NCI-H2227 treated with DMSO at 0.1 percent for 48 hours (cell line): ENCODE measurements at regions not wholly inside any gene's neighbourhood (a gene's known extent, or its start where the extent isn't known, plus 50 kb on each side); places are given as distances from the start of the nearest gene placed in this dataset.

Experiments used
- DNase-seq: peaks from one replicate; lab custom pipeline; 2025; lab: John Stamatoyannopoulos, UW

DNA sequence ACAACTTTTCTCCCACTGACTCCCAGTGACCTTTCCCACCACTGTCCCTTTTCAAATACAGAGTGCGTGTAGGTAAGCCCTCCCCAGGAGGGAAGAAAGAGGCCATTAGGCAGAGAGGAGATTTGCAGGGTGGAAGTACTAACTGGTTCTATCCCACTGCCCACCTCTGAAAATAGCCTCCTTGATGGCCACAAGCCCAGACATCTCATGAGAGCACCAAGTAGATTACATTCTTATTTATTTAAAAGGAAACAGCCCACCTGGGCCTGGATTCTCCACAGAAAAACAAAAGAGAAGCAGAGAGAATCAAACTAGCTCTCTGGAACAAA lies 445.3 kb downstream of the FOXO1 start:
- no peak for DNase-seq

DNA sequence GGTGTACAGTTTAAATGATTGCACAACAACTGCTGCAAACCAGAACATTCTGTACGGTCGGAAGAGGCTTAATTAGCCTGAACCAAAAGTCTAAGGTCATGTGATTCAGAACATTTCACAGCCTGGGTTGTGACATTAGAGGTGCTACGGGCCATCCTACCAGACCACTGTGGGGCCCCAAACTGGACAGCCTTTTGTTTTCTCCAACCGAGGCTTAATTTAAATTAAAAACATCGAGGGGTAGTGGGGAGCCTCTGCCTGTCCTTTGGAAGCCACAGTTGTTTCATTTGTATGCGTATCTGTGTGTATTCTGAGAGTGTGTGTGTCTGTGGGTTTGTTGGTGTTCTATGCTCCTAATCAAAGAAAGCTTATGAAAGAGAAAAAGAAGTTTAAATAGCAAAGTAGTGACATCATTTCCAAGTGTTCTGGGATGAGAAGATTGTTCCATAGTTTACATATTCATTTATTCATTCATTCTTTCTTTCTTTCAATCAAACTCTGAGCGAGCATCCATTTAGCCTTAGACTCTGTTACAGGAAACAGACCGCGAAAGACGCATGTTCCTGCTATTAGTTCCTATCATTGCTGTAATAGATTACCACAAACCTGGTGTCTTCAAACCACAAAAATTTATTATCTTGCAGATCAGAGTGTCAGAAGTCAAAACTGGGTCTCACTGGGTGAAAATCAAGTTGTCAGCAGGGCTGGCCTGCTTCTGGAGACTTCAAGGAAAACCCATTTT lies 444.8 kb downstream of the FOXO1 start:
- no peak for DNase-seq

DNA sequence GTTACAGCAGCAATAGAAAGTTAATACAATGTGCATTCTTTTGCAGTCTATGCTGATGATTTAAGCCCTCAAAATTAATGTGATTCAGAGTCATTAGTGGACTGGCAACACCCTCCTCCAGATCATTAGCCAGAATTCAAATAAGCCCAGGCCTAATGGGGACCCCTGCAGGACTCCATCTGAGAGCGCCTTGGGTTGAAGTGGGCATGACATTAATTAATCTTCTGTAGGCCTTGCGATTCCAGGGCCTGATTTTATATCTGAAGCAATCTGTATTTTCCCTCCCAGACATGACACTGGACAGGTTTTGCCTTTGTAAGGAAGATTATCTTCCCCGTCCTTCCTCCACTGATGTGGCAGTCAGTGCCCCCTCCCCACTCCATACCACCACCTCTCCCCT lies 442.9 kb downstream of the FOXO1 start:
- no peak for DNase-seq

DNA sequence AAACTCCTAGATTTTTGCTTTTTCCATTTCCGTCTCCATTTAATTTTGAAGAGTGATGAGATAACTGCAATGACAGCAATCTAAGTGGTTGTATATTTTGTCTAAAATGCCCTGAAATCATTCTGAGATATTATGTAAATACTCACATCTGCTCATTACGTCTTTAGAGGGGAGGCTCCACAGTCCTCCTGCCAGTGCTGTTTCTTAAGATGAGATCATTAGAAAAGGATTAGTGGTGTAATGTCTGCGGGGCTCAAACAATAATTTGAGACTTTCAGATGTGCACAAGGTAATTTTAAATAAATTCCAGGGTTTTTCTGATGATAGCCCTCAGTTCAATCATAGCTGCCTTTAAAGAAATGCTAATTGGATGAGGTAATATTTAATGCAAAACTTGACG lies 437.9 kb downstream of the FOXO1 start:
- DNase-seq, result no peak

DNA sequence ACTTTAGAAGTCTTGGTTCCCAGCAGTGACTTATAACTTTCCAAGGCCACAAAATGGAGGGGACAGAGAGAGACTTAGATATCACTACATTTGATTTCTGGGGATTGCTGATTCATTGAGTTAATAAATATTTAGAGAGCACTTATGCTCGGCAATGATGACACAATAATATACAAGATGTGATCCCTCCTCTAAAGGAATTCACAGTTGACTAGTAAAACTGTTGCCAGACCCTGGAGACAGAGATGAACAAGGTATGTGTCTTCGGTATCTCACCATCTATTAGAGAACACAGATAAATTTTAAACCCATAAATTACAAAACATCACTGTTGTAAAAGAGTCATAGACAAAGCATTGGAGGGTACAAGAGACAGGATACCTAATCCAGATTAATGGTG lies 437.5 kb downstream of the FOXO1 start:
- no peak for DNase-seq

DNA sequence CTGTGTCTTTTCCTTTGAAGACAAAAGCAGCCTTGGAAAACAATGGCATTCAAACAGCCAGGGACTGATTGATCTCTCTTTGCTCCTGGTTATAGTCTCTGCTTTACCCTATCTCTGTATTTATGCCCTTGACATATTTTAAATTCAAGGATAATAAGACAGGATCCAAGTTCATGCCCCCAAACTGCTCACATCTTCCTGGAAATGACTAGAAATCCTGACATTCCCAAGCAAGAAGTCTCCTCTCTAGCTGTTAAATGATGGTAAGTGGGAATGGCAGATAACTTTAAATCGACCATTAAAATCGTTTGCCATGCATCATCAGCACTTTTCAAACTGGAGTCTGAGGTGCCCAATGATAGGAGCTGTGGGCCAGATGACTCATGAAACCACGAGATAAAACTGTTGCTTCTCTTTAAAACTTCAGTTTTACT lies 435.6 kb downstream of the FOXO1 start:
- no peak for DNase-seq

DNA sequence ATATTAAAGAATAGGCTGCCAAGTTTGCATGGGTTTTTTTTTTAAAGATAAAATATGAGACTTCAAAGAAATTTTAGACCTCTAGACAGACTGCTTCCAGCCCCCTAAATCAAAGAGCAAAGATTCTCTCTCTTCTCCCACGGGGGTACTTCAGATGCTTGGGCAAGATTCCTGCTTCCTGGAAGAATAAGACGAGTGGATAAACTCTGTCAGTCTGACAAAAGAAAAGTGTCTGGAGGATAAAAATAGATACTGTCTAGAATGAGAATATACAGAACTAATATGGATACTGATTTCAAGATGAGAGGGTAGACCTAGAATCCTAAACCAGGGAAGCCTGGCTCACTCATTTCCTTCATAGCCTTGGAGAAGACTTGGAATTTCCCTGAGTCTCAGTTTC lies 435.1 kb downstream of the FOXO1 start:
- DNase-seq, result no peak

DNA sequence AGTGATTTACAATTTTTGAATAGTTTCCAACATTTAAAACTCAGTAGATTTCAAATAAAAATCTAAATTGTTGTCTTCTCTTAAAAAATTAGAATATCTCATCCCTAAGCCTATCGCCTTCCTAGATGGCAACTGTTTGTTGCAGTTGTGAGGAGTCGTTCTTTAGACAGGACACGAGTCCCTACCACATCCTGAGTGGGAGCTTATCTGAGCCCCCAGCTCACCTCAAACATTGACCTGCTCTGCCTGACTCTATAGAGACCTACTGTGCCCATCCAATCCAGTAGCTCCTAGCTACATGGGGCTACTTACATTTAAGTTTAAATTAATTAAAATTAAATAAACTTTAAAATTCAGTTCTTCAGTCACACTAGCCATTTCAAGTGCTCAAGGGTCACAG lies 434.7 kb downstream of the FOXO1 start:
- no peak for DNase-seq

DNA sequence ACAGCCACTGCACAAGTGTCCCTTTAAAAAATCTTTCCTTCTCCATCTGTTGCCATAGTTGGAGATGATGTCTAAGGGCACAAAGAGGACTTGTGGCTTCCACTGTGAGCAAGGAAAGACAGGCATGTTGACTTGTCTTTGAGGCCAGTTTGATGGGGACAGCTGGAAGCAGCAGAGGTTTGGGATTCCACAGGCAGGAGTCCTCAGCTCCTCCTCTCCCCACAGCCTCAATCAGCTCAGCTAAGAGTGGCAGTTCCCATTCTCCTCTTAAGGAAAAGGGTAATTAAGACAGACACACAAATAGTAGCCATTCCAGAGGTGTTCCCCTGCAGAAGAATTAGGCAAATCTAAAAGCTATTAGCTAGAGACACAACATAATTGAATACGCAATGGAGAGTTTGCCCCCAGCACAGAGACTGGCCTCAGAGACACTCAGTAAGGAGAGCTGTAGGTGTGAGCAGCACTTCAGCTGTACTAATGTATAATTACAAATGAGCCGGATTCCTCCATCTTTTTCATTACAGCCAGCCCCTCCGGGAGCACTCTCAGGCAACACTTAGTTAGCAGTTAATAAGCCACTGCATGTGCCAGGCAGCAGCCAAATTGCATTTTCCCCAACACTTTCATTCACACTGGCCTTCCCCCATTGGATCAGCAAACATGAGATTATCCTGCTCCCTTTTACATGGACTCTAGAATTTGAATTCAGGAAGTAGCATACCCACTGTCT lies 434.0 kb downstream of the FOXO1 start:
- DNase-seq, result no peak

DNA sequence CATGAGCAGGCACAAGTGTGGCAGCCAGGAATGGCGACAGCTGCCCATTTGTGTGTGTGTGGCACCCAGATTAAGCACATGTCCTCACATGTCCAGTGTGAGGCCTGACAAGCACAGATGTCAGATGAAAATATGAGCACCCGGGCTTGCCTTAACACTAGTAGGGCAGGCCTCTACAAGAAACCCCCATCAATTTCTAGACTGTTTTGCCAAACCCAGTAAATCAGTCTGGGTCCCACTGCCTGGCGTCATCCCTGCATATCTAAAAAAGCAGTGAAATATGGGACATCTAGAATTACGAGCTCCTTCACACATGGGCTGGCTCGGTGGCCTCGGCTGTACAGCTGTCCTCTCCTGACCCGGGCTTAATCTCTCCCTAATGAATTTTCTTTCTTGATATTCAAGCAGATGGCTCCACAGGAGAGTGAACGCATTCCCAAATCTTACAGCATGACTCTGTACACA lies 432.7 kb downstream of the FOXO1 start:
- no peak for DNase-seq

DNA sequence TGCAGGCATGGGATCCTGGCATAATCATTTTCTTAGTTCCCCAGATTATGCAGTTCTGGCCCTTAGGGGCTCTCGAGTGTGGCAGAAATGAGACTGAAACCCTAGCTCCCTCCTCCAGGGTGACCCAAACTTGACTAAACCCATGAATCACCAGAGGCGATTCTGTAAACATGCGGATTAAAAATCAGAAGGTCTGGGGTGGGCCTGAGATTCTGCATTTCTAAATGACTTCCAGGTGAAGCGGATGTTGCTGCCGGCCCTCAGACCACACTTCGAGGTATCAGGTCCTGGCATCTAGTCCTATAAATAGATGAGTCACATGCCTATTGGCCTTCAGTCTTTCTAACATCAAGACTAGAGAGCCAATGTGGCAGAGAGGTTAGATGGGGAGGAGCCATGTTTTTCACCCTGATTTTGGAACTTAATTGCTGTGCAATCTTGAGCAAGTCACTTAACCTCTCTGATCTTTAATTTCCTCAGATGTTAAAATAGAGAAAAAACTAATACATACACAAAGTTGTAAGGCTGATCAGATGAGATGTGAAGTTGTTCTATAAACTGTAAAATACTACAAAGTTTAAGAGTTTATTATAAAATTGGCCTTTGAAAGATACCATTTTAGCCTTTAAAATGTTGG lies 431.2 kb downstream of the FOXO1 start:
- DNase-seq, result no peak

DNA sequence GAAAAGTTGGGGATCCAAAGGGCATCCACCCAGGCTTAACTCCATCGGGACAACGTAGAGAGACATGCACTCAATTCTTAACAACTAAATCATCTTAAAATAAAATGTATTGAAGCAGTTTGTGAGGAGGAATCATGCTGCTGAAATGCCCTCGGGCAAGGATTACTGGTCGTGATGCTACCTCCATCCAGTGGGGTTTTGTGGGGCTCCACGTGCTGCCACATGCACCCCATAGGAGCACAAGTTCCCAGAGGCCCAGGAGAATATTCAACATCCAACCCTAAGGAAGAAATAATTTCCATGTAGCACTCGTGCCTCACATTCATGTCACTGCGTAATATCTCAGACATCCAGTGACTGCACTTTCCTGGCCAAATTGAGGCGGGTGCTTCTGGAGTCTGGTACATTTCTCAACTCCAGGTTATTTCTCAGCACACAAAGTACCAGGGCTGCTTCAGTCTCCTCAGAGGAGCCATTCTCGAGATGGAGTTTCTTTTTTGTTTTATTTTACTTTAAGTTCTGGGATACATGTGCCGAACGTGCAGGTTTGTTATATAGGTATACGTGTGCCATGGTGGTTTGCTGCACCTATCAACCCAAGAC lies 429.8 kb downstream of the FOXO1 start:
- no peak for DNase-seq

DNA sequence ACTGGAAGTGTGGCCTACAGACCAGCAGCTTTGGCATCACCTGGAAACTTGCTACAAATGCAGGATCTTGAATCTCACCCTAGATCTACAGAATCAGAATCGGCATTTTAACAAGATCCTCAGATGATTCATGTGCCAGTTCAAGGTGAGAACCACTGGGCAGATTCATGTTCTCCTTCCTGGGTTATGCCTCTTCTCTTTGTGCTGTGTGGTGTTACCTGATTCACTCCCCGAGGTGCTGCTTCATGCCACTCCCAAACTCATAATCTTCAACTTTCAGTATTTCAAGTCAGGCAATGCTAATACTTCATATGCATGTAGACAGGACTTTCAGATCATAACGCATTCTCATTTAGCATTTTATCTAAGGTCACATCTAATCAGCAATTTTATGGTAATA lies 427.7 kb downstream of the FOXO1 start:
- no peak for DNase-seq

DNA sequence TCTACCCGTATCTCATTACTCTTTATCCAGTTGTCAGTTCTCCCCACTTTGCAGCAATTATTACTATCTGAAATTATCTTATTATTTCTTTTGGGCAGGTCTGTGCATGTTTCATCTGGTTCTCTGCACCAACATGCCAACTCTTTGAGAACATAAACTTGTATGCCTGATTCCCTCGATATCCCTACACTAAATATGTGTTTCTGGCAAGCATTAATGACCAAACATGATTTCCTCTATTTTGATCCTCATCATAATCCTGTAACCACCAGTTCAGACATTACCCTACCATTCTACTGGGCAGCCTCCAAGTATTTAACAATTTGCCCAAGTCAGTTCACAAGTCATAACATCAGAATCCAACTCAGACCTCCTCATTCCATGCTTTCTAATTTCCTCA lies 426.1 kb downstream of the FOXO1 start:
- DNase-seq, result no peak

DNA sequence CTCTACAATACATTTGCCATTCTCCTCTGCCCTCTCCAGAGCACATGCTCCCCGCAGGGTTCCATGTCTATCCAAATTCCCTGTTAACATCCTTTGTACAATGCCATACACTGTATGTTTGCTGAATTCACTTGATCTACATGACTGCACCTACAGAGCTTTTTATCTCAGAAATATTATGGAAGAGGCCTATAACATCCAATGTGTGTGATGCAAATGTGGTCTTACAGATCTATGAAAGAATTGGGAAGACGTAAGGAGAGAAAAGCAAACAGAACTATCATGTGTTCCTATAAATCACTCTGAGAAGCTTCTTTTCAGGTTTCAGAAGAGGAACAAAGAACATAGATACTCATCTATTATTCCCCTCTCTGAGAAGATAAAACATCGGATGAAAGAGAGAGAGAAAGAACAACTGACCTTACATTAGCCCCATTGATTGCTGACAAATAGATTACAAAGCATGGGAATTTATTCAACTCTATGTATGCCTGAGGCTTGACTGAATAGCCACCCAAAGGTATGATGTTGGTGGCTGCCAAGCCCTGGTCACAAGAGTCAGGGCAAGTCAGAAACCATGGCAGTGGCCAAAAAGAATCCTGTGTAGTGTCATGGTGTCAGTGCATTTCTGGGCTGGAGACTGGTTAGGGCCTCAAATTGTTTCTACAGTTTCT lies 425.2 kb downstream of the FOXO1 start:
- DNase-seq, result no peak

DNA sequence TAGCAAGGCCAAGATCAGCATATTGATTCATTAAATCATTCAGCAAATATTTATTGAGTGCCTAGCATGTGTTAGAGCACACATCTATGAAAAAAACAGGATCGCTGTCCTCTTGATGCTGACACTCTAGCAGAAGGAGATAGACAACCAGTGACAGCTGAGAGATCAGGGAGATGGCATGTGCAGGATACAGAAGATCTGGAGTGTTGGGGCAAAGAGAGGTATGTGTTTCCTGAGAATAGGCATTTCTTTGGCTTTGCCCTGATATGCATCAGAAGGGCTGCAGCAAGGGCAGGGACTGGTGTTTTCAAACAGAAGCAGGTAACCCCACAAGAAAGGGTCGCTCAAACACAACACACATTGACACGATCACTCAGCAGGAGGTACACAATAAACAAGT lies 423.4 kb downstream of the FOXO1 start:
- no peak for DNase-seq

DNA sequence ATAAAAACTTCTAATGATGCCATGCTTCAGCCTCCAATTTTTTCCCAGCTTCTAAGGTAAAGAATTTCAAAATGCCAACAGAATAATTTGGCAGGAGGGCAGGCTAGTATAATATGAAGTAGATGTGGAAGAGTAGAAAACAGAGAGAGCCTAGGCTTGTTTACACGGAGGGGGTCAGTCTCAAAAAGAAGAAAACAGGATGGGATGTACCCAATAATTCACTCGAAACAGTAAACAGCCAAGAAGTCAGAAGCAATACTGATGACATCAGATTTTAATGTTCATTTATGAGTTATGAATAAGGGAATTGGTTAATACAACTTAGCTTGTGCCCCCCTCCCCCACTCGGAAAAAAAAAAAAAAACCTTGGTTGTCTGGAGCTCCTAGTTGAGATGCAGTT lies 422.5 kb downstream of the FOXO1 start:
- no peak for DNase-seq

DNA sequence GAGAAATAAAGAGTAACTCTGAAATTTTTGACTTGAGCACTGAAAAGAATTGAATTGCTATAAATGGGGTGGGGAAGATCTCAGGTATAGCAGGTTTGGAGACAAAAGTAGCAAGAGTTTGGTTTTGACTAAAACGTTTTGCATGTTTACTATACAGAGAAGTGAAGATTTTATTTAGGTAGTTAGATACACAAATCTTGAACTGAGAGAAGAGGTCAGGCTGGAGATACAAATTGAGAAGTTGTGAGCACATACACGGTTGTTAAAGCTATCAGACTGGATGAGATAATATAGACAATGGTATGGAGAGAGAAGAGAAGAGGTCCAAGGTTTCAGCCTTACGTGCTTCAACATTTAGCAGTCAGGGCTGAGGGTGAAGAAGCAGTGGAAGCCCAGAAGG lies 420.9 kb downstream of the FOXO1 start:
- DNase-seq, result no peak

DNA sequence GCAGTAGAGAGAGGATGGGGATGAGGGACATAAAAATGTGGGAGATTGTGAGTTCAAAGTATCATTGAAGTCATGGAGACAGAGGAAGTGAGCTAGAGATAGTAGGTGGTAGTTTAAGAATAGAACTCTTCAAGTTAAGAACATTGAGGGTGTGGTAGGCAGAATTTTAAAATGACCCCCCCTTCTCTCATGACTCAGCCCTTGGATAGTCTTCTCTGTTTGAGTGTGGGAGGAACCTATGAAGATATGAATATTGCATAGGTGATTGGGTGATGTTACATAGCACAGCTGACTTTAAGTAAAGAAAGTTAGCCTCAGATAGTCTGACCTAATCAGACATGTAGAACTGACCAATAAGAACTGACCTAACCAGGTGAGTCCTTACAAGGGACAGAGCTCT lies 418.6 kb downstream of the FOXO1 start:
- DNase-seq, result no peak

DNA sequence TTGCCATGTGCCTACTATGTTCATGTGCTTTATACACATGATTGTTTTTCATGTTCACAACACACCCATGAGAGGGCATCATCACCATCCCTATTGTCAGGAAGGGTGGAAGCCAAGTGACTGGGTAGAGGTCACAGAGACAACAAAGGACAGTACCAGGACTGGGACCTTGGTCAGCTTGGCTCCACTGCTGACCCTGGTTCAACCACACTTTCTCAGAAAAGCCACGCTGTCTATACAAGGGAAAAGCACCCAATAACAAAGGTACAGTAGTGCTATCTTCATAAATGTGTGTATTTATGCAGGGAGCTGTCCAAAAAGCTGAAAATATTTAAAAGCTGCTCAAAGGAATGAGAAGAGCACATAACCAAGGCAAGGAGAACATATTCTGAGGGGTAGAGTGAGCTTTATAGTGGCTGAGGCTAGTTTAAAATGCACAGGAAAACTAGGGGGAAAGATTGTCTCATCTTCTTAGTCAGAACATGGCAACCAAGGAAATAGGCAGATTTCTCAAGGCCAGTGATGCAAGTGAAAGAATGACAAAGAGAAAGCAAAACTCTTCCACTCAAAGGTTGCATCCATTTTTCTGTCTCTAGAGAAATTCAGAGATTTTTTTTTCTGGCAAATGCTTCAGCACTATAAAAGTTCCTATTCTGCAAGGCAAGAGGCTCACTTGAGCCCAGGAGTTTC lies 415.0 kb downstream of the FOXO1 start:
- no peak for DNase-seq

DNA sequence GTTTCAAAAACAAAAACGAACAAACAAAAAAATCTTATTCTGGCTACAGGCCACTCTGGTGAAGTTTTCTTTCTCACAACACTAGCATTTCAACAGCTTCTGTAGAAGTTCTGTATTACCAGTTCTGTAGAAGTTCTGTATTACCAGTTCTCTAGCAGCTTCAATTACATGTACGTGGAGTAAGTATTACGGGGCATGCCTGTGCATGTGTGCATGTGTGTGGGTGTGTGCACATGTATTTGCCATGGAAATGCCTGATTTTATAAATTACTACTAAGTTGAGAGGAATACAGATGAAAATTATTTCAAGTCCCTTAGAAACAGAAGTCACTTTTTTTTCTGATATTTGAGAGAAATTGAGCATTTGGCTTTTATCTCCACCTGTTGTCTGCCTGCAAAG lies 414.2 kb downstream of the FOXO1 start:
- no peak for DNase-seq

DNA sequence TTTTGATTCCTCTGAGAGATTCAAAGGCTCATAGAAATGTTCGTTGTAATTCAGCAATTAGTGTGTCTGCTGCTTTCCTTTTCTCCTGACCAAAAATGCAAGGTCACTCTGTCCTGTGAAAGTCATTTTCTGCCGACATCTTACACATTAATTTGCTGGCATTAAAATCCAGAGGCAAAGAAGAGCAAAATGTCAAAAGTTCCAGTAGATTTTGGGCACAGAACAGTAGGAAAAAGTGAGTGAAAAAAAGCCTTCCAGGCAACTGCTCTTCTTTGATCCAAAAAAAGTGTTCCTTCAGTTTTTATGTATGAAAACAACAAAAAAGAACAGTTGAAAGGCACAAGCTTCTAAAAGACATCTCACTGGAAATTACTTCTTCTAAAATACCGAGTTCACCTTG lies 413.8 kb downstream of the FOXO1 start:
- no peak for DNase-seq
